HG02642 (cell line): ENCODE measurements at regions not wholly inside any gene's neighbourhood (a gene's known extent, or its start where the extent isn't known, plus 50 kb on each side); places are given as distances from the start of the nearest gene placed in this dataset.
"Not testable (repeated sequence)": the region's sequence is repeated elsewhere in the genome, so short reads cannot be mapped to it uniquely, and the experiment has no call there.

Source experiments
- ATAC-seq: cut with Tn5 transposase; IDR thresholded peaks from one replicate; pipeline ENCODE4 v1.9.1; 2021; ENCODE audit warnings: mild to moderate bottlenecking; ENCODE audit not compliant: unreplicated experiment, poor library complexity

GRCh38 chr1:29779146-29779545, 542.8 kb downstream of the PTPRU start:
- no peak for ATAC-seq

GRCh38 chr1:29777522-29777921, 541.2 kb downstream of the PTPRU start:
- ATAC-seq: no peak

GRCh38 chr1:29774355-29774754, 538.0 kb downstream of the PTPRU start:
- no peak for ATAC-seq

GRCh38 chr1:29772584-29773100, 536.3 kb downstream of the PTPRU start:
- no peak for ATAC-seq

- ATAC-seq: no peak
Measured at GRCh38 chr1:29767769-29768425, 531.6 kb downstream of the PTPRU start.

GRCh38 chr1:29767088-29767685, 530.9 kb downstream of the PTPRU start:
- ATAC-seq: no peak

- ATAC-seq: no peak
Measured at GRCh38 chr1:29762635-29763034, 526.3 kb downstream of the PTPRU start.

GRCh38 chr1:29761159-29761928, 525.0 kb downstream of the PTPRU start:
- ATAC-seq: no peak

- ATAC-seq: no peak
Measured at GRCh38 chr1:29760067-29760564, 523.8 kb downstream of the PTPRU start.

- no peak for ATAC-seq
Measured at GRCh38 chr1:29758781-29759499, 522.6 kb downstream of the PTPRU start.

GRCh38 chr1:29757866-29758780, 521.8 kb downstream of the PTPRU start:
- ATAC-seq: no peak

GRCh38 chr1:29756901-29757725, 520.8 kb downstream of the PTPRU start:
- ATAC-seq: no peak

GRCh38 chr1:29756498-29756897, 520.2 kb downstream of the PTPRU start:
- no peak for ATAC-seq

GRCh38 chr1:29756085-29756484, 519.8 kb downstream of the PTPRU start:
- no peak for ATAC-seq

- ATAC-seq: not testable (repeated sequence)
Measured at GRCh38 chr1:29755412-29756015, 519.2 kb downstream of the PTPRU start.

- no peak for ATAC-seq
Measured at GRCh38 chr1:29754573-29755375, 518.5 kb downstream of the PTPRU start.

- ATAC-seq: no peak
Measured at GRCh38 chr1:29753771-29754572, 517.6 kb downstream of the PTPRU start.
